ENCODE measurements at regions not wholly inside any gene's neighbourhood (a gene's known extent, or its start where the extent isn't known, plus 50 kb on each side); places are given as distances from the start of the nearest gene placed in this dataset.

- Histone ChIP-seq H3K4me3 (ENCODE audit: low read length) (no peak overlapping the region), H3F3A (ENCODE audit: low read length, unreplicated experiment) (no peaks in the 10 kb centered on the region), H3K4me1 (ENCODE audit: insufficient read depth, low read length) (no peaks in the 10 kb centered on the region), H2AFZ (ENCODE audit: low read length) (no peak overlapping the region), H3K4me2 (ENCODE audit: low read length) (no peak overlapping the region), H3K9me3 (ENCODE audit: low read length) (no peaks in the 10 kb centered on the region), H3K79me2 (ENCODE audit: low read length) (no peaks in the 10 kb centered on the region), H3K36me3 (ENCODE audit: low read depth, low read length) (no peaks in the 10 kb centered on the region), H4K20me1 (ENCODE audit: low read length) (no peaks in the 10 kb centered on the region), H3K27me3 (ENCODE audit: low read length) (no peaks in the 10 kb centered on the region), H3K27ac (ENCODE audit: low read length) (no peak overlapping the region), H3K9ac (ENCODE audit: low read length) (no peak overlapping the region), H3K9me2 (replicated peaks; ENCODE audit: low read length) (no peaks in the 10 kb centered on the region)
- TF ChIP-seq, protein P1, sequence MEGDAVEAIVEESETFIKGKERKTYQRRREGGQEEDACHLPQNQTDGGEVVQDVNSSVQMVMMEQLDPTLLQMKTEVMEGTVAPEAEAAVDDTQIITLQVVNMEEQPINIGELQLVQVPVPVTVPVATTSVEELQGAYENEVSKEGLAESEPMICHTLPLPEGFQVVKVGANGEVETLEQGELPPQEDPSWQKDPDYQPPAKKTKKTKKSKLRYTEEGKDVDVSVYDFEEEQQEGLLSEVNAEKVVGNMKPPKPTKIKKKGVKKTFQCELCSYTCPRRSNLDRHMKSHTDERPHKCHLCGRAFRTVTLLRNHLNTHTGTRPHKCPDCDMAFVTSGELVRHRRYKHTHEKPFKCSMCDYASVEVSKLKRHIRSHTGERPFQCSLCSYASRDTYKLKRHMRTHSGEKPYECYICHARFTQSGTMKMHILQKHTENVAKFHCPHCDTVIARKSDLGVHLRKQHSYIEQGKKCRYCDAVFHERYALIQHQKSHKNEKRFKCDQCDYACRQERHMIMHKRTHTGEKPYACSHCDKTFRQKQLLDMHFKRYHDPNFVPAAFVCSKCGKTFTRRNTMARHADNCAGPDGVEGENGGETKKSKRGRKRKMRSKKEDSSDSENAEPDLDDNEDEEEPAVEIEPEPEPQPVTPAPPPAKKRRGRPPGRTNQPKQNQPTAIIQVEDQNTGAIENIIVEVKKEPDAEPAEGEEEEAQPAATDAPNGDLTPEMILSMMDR (conservative IDR thresholded peaks at IDR 0.05; ENCODE audit: low read depth, low read length): no peak
- TF ChIP-seq EZH2 (IDR thresholded peaks at IDR 0.05; ENCODE audit: low read length, unreplicated experiment): no peak
- TF ChIP-seq EZH2phosphoT487 (IDR thresholded peaks at IDR 0.05; ENCODE audit: borderline replicate concordance, low read length): no peak
- POLR2A ChIA-PET (ENCODE audit: unreplicated experiment): no interaction called here
- BruUV-seq (replicated peaks): no TSS peak
- intact Hi-C loops (cut with micrococcal nuclease): no loop called here
- CTCF ChIA-PET: no interaction called here
- ATAC-seq: no peak
- DNase-seq: no peak
These were observed 538.2 kb upstream of the EYS start for GRCh38 chr6:66245231-66245630.

DNA sequence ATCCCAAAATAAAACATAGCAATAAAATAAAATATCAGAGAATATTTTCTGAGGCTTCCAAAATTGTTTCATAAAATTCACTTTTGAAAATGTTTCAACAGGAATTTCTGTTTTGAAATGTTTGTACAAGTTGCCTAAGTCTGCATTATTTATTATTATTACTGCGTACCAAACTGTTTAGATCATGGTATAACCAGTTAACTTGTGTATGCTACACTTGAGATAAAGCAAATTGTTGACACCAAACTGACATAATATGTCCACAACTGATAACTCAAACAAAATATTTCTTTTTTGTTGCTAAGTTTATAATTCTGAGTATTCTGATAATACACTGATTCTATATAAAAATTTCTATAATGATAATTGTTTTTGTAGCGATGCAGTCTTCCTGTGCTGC is 531.8 kb upstream of the EYS start:
- Histone ChIP-seq H2AFZ (ENCODE audit: low read length) (no peak overlapping the region), H3K27ac (ENCODE audit: low read length) (no peak overlapping the region), H3K4me2 (ENCODE audit: low read length) (no peak overlapping the region), H3K27me3 (ENCODE audit: low read length) (no peaks in the 10 kb centered on the region), H3K4me3 (ENCODE audit: low read length) (no peak overlapping the region), H3K9me2 (replicated peaks; ENCODE audit: low read length) (no peaks in the 10 kb centered on the region), H3K9me3 (ENCODE audit: low read length) (no peaks in the 10 kb centered on the region), H4K20me1 (ENCODE audit: low read length) (no peaks in the 10 kb centered on the region), H3K4me1 (ENCODE audit: insufficient read depth, low read length) (no peaks in the 10 kb centered on the region), H3F3A (ENCODE audit: low read length, unreplicated experiment) (no peaks in the 10 kb centered on the region), H3K9ac (ENCODE audit: low read length) (no peak overlapping the region), H3K79me2 (ENCODE audit: low read length) (no peaks in the 10 kb centered on the region), H3K36me3 (ENCODE audit: low read depth, low read length) (no peaks in the 10 kb centered on the region)
- CTCF ChIA-PET: no interaction called here
- DNase-seq (no peak), ATAC-seq (no peak)
- intact Hi-C loops (cut with micrococcal nuclease): no loop called here
- POLR2A ChIA-PET (ENCODE audit: unreplicated experiment): no interaction called here
- BruUV-seq (replicated peaks): no TSS peak
- TF ChIP-seq EZH2phosphoT487 (IDR thresholded peaks at IDR 0.05; ENCODE audit: borderline replicate concordance, low read length) (no peak), EZH2 (IDR thresholded peaks at IDR 0.05; ENCODE audit: low read length, unreplicated experiment) (no peak)
- TF ChIP-seq, protein P1 (conservative IDR thresholded peaks at IDR 0.05; ENCODE audit: low read depth, low read length): no peak

- H3K9ac ChIP-seq (ENCODE audit: low read length): no peak overlapping the region
- no peak overlapping the region for H3K4me2 ChIP-seq (ENCODE audit: low read length)
- H3K4me3 ChIP-seq (ENCODE audit: low read length): no peak overlapping the region
- no peaks in the 10 kb centered on the region for H3K79me2 ChIP-seq (ENCODE audit: low read length)
- no peak overlapping the region for H2AFZ ChIP-seq (ENCODE audit: low read length)
- TF ChIP-seq EZH2 (IDR thresholded peaks at IDR 0.05; ENCODE audit: low read length, unreplicated experiment) (no peak), EZH2phosphoT487 (IDR thresholded peaks at IDR 0.05; ENCODE audit: borderline replicate concordance, low read length) (no peak)
- TF ChIP-seq, protein P1 (conservative IDR thresholded peaks at IDR 0.05; ENCODE audit: low read depth, low read length): no peak
- no peaks in the 10 kb centered on the region for H4K20me1 ChIP-seq (ENCODE audit: low read length)
- H3K9me2 ChIP-seq (replicated peaks; ENCODE audit: low read length): no peaks in the 10 kb centered on the region
- H3K36me3 ChIP-seq (ENCODE audit: low read depth, low read length): no peaks in the 10 kb centered on the region
- no peaks in the 10 kb centered on the region for H3F3A ChIP-seq (ENCODE audit: low read length, unreplicated experiment)
- ChIA-PET CTCF (no interaction called here), POLR2A (ENCODE audit: unreplicated experiment) (no interaction called here)
- ATAC-seq: no peak
- H3K27me3 ChIP-seq (ENCODE audit: low read length): no peaks in the 10 kb centered on the region
- no peak overlapping the region for H3K27ac ChIP-seq (ENCODE audit: low read length)
- H3K9me3 ChIP-seq (ENCODE audit: low read length): no peaks in the 10 kb centered on the region
- intact Hi-C loops (cut with micrococcal nuclease): no loop called here
- no TSS peak for BruUV-seq (replicated peaks)
- no peak for DNase-seq
- H3K4me1 ChIP-seq (ENCODE audit: insufficient read depth, low read length): no peaks in the 10 kb centered on the region
These were observed 525.9 kb upstream of the EYS start for GRCh38 chr6:66232890-66233289.
